ENCODE measurements at regions not wholly inside any gene's neighbourhood (a gene's known extent, or its start where the extent isn't known, plus 50 kb on each side); places are given as distances from the start of the nearest gene placed in this dataset.

DNA sequence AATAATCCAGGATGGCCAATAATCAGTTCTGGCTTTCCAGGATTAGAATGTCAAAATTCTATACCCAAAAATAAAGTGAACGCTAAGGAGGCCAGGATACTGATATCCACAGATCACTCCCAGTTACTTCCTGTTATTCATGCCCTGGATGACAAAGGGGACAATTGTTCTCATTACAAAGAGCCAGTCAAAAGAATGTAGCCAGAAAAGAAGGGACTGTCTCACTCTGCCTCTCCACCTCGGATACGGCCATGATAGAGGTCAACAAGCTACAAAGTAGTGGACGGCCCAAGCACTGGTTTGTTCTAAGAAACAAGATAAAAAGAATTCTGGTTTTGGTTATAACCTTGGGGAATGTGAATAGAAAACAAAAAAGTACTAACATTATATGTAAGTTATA lies 116.1 kb upstream of the ATF7IP start:
- H3K27me3 ChIP-seq = no peaks in the 10 kb centered on the region
- peaks cover 0 to 1% of the 10 kb centered on the region in 2 donors for H3K9me3 ChIP-seq
- no peaks in the 10 kb centered on the region for H3K4me1 ChIP-seq
- no peak for DNase-seq
- H3K27ac ChIP-seq = no peak overlapping the region
- H3K36me3 ChIP-seq = no peaks in the 10 kb centered on the region
- no peak overlapping the region for H3K4me3 ChIP-seq
- intact Hi-C loops (cut with DNase I) = no loop called here
- TF ChIP-seq, protein P1, sequence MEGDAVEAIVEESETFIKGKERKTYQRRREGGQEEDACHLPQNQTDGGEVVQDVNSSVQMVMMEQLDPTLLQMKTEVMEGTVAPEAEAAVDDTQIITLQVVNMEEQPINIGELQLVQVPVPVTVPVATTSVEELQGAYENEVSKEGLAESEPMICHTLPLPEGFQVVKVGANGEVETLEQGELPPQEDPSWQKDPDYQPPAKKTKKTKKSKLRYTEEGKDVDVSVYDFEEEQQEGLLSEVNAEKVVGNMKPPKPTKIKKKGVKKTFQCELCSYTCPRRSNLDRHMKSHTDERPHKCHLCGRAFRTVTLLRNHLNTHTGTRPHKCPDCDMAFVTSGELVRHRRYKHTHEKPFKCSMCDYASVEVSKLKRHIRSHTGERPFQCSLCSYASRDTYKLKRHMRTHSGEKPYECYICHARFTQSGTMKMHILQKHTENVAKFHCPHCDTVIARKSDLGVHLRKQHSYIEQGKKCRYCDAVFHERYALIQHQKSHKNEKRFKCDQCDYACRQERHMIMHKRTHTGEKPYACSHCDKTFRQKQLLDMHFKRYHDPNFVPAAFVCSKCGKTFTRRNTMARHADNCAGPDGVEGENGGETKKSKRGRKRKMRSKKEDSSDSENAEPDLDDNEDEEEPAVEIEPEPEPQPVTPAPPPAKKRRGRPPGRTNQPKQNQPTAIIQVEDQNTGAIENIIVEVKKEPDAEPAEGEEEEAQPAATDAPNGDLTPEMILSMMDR (IDR thresholded peaks at IDR 0.05) = no peak
- no peak for ATAC-seq

DNA sequence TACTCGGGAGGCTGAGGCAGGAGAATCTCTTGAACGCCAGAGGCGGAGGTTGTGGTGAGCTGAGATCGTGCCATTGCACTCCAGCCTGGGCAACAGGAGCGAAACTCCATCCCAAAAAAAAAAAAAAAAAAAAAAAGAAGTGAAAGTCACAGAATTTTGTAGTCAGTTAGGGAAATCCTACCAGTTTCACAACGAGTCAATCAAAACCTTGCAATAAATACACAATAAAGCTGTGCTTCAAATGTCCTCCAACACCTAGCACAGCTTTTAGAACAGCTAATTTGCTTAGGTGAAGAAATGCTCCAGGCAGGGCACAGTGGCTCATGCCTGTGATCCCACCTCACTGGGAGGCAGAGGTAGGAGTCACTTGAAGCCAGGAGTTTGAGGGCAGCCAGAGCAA lies 112.8 kb upstream of the ATF7IP start:
- no peak overlapping the region for H3K27ac ChIP-seq
- H3K9me3 ChIP-seq = no peaks in the 10 kb centered on the region
- no peak overlapping the region for H3K4me3 ChIP-seq
- intact Hi-C loops (cut with DNase I) = no loop called here
- ATAC-seq (no peak), DNase-seq (no peak)
- no peaks in the 10 kb centered on the region for H3K36me3 ChIP-seq
- H3K27me3 ChIP-seq = no peaks in the 10 kb centered on the region
- TF ChIP-seq, protein P1 (IDR thresholded peaks at IDR 0.05) = no peak
- H3K4me1 ChIP-seq = peaks cover 6 to 25% of the 10 kb centered on the region in 2 donors

DNA sequence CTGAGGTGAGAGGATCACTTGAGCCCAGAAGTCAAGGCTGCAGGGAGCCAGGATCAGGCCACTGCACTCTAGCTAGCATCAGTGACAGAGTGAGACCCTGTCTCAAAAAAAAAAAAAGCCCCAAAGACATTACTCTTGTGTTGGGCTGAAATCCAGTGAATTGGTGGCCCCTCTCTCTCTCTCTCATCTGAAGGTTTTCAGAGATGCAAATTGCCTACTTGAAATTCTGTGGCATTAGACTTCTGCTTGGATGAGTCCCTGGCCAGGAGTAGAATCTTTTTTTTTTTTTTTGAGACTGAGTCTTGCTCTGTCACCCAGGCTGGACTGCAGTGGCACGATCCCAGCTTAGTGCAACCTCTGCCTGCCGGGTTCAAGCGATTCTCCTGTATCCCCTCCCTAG lies 112.0 kb upstream of the ATF7IP start:
- DNase-seq = no peak

DNA sequence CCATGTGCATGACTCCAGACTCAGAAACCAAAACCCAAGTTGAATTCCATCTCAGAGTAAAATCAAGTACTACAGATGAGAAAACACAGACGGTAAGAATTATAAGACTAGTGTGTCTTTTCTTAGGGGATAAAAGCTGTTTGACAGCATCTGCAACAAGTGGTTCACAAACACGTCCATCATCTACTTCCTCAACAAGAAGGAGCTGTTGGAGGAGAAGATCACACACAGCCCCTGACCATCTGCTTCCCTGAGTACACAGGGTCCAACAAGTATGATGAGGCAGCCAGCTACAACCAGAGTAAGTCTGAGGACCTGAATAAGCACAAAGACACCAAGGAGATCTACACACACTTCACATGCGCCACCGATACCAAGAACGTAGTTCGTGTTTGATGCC lies 110.7 kb upstream of the ATF7IP start:
- Histone ChIP-seq H3K27me3 (no peaks in the 10 kb centered on the region), H3K36me3 (no peaks in the 10 kb centered on the region), H3K27ac (no peak overlapping the region), H3K4me3 (no peak overlapping the region), H3K9me3 (peaks cover 0 to 3% of the 10 kb centered on the region in 2 donors), H3K4me1 (peaks cover 12 to 46% of the 10 kb centered on the region in 2 donors)
- TF ChIP-seq, protein P1 (IDR thresholded peaks at IDR 0.05) = no peak
- ATAC-seq (no peak), DNase-seq (no peak)
- intact Hi-C loops (cut with DNase I) = loop anchor here in 1 of 2 donors (5.0 kb wide), 1 partner anchor 108 kb away; no protein-coding TSS in a partner anchor

More for the DNA sequence above, 112.0 kb upstream of the ATF7IP start:
- H3K9me3 ChIP-seq = no peaks in the 10 kb centered on the region
- H3K36me3 ChIP-seq = no peaks in the 10 kb centered on the region
- no peaks in the 10 kb centered on the region for H3K27me3 ChIP-seq
- H3K27ac ChIP-seq = no peak overlapping the region
- no peak for ATAC-seq
- peaks cover 10 to 33% of the 10 kb centered on the region in 2 donors for H3K4me1 ChIP-seq
- intact Hi-C loops (cut with DNase I) = no loop called here
- H3K4me3 ChIP-seq = no peak overlapping the region
- TF ChIP-seq, protein P1 (IDR thresholded peaks at IDR 0.05) = no peak

DNA sequence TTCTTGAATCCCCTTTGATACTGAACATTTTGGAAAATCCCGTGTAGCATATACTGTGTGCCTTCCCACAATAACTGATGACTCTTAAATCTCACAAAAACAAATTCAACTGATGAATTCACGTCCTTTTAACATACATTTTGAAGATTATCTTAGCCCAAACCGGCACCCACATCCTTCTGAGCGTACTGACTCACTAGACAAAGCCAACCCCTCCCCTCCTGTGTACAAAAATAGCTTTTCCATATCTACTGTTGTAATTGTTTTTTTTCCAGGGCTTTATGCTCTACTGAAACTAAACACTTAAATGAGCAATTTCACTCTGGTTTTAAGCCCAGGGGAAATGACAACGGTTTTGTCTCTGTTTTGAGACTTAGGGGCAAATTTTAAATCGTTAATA lies 109.4 kb upstream of the ATF7IP start:
- peaks cover 18 to 60% of the 10 kb centered on the region in 2 donors for H3K4me1 ChIP-seq
- intact Hi-C loops (cut with DNase I) = loop anchor here in 1 of 2 donors (5.0 kb wide), 1 partner anchor 106 kb away; no protein-coding TSS in a partner anchor
- ATAC-seq (no peak), DNase-seq (no peak)
- peak overlapping the region; percentile 21 to 98 for H3K27ac ChIP-seq
- TF ChIP-seq, protein P1 (IDR thresholded peaks at IDR 0.05) = no peak
- no peaks in the 10 kb centered on the region for H3K27me3 ChIP-seq
- no peaks in the 10 kb centered on the region for H3K36me3 ChIP-seq
- H3K4me3 ChIP-seq = no peak overlapping the region
- peaks cover 0 to 3% of the 10 kb centered on the region in 2 donors for H3K9me3 ChIP-seq

All from left lung (tissue), 4 donors.